Endodermal cell (in vitro differentiated cells): ENCODE measurements at regions not wholly inside any gene's neighbourhood (a gene's known extent, or its start where the extent isn't known, plus 50 kb on each side); places are given as distances from the start of the nearest gene placed in this dataset.

ENCODE experiments used
- DNase-seq: peaks from one replicate; pipeline ENCODE4 v3.0.0-alpha.2; 2017
- H3K27ac ChIP-seq: 2 replicates; pipeline ENCODE4 v1.5.1; 2013; ENCODE audit warnings: mild to moderate bottlenecking, low read depth, low read length, moderate library complexity
- H3K27me3 ChIP-seq: 2 replicates; pipeline ENCODE4 v1.6.1; 2013; ENCODE audit warnings: mild to moderate bottlenecking, low read length, moderate library complexity; ENCODE audit not compliant: insufficient read depth, control insufficient read depth, poor library complexity, severe bottlenecking
- H3K36me3 ChIP-seq: 2 replicates; pipeline ENCODE4 v1.7.0; 2013; ENCODE audit warnings: mild to moderate bottlenecking, low read length, moderate library complexity; ENCODE audit not compliant: control insufficient read depth, insufficient read depth
- H3K4me1 ChIP-seq: one replicate; pipeline ENCODE4 v1.7.0; 2013; ENCODE audit warnings: low read length; ENCODE audit not compliant: control insufficient read depth, insufficient read depth
- H3K4me3 ChIP-seq: 2 replicates; pipeline ENCODE4 v1.5.1; 2013; ENCODE audit warnings: mild to moderate bottlenecking, low read length, moderate library complexity
- H3K9ac ChIP-seq: 2 replicates; pipeline ENCODE4 v1.6.1; 2013; ENCODE audit warnings: mild to moderate bottlenecking, low read length, moderate library complexity; ENCODE audit not compliant: poor library complexity, severe bottlenecking; ENCODE audit errors: extremely low read depth
- H3K9me3 ChIP-seq: 2 replicates; pipeline ENCODE4 v1.6.1; 2013; ENCODE audit warnings: mild to moderate bottlenecking, low read length, moderate library complexity; ENCODE audit not compliant: control insufficient read depth
- H3K27ac Mint-ChIP-seq: 2 replicates; pipeline ENCODE4 v1.8.0; 2020; ENCODE audit warnings: mixed read lengths
- H3K27me3 Mint-ChIP-seq: 2 replicates; pipeline ENCODE4 v1.8.0; 2021; ENCODE audit warnings: mild to moderate bottlenecking, mixed read lengths; ENCODE audit not compliant: insufficient read depth
- H3K36me3 Mint-ChIP-seq: 2 replicates; pipeline ENCODE4 v1.8.0; 2020; ENCODE audit warnings: low read depth, mixed read lengths
- H3K4me1 Mint-ChIP-seq: 2 replicates; pipeline ENCODE4 v1.8.0; 2020; ENCODE audit warnings: mixed read lengths
- H3K4me3 Mint-ChIP-seq: 2 replicates; pipeline ENCODE4 v1.8.0; 2020; ENCODE audit warnings: mild to moderate bottlenecking, moderate library complexity, mixed read lengths
- H3K9me3 Mint-ChIP-seq: 2 replicates; pipeline ENCODE4 v1.8.0; 2020; ENCODE audit warnings: mild to moderate bottlenecking, mixed read lengths
- WGBS, 2 experiments: methylation state at CpG; one replicate each; pipeline versions ENCODE4 v1.1.5 to v1.1.7; 2013; ENCODE audit warnings: missing lambda C conversion rate in 2 of 2, mixed read lengths in 1 of 2; ENCODE audit not compliant: insufficient coverage in 1 of 2, insufficient read length in 1 of 2; 5-methylcytosine and 5-hydroxymethylcytosine counted together
- TF ChIP-seq, protein P1 (sequence below): fragments of 200-600 bp; sonication (generic); conservative IDR thresholded peaks from 2 replicates; pipeline ENCODE4 v1.5.0; 2021; ENCODE audit warnings: antibody characterized with exemption, mild to moderate bottlenecking

GRCh38 chr6:134549854-134550253 lies 231.9 kb upstream of the SGK1 start:
- Mint-ChIP-seq H3K9me3 (no peaks in the 10 kb centered on the region), H3K4me3 (no peak overlapping the region), H3K36me3 (no peaks in the 10 kb centered on the region), H3K27me3 (no peaks in the 10 kb centered on the region), H3K4me1 (peaks cover 5% of the 10 kb centered on the region), H3K27ac (no peak overlapping the region)
- Histone ChIP-seq H3K9me3 (no peaks in the 10 kb centered on the region), H3K27ac (no peak overlapping the region), H3K36me3 (no peaks in the 10 kb centered on the region), H3K27me3 (no peaks in the 10 kb centered on the region), H3K4me1 (no peaks in the 10 kb centered on the region), H3K4me3 (no peak overlapping the region), H3K9ac (no peak overlapping the region)
- DNase-seq: no peak
- TF ChIP-seq, protein P1, sequence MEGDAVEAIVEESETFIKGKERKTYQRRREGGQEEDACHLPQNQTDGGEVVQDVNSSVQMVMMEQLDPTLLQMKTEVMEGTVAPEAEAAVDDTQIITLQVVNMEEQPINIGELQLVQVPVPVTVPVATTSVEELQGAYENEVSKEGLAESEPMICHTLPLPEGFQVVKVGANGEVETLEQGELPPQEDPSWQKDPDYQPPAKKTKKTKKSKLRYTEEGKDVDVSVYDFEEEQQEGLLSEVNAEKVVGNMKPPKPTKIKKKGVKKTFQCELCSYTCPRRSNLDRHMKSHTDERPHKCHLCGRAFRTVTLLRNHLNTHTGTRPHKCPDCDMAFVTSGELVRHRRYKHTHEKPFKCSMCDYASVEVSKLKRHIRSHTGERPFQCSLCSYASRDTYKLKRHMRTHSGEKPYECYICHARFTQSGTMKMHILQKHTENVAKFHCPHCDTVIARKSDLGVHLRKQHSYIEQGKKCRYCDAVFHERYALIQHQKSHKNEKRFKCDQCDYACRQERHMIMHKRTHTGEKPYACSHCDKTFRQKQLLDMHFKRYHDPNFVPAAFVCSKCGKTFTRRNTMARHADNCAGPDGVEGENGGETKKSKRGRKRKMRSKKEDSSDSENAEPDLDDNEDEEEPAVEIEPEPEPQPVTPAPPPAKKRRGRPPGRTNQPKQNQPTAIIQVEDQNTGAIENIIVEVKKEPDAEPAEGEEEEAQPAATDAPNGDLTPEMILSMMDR: no peak

DNA sequence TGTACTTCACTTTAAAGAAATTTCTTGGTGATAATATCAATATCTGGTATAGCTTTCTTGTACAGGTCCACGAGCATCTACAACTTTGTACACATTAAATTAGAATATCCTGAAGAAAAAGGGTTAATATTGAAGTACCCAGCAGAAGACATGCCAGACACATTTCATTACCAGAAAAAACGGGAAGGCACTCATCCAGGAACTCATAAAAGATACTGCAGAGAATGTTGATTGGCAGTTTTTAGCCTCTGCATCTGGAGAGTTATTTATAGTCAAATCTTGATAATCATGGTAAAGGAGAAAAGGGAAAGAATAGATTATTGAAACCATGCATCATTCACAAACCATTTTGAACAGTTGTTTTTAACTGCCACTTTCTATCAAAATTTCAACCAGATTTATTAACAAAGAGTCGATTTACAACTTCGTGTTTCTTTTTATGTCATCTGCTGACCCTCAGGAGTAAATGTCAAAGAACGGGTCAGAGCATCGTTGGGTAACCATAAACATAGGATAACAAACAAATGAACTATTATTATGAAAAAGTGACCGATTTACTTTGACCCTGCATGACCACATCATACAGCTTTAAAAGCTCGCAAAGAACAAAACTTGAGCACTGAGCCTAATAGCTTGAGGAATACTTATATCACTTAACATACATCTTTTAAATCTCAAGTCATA lies 229.2 kb upstream of the SGK1 start:
- Histone ChIP-seq H3K9me3 (no peaks in the 10 kb centered on the region), H3K27me3 (no peaks in the 10 kb centered on the region), H3K4me3 (no peak overlapping the region), H3K4me1 (no peaks in the 10 kb centered on the region), H3K9ac (no peak overlapping the region), H3K36me3 (no peaks in the 10 kb centered on the region), H3K27ac (no peak overlapping the region)
- Mint-ChIP-seq H3K4me3 (no peak overlapping the region), H3K9me3 (no peaks in the 10 kb centered on the region), H3K27ac (no peak overlapping the region), H3K36me3 (no peaks in the 10 kb centered on the region), H3K4me1 (peaks cover 5% of the 10 kb centered on the region), H3K27me3 (no peaks in the 10 kb centered on the region)
- DNase-seq: no peak
- 91 to 92% methylated on average over 4 to 7 of the region's 8 CpGs for WGBS, 2 experiments
- TF ChIP-seq, protein P1: no peak

- Mint-ChIP-seq H3K4me1 (no peaks in the 10 kb centered on the region), H3K4me3 (no peak overlapping the region), H3K9me3 (no peaks in the 10 kb centered on the region), H3K36me3 (no peaks in the 10 kb centered on the region), H3K27me3 (no peaks in the 10 kb centered on the region), H3K27ac (no peak overlapping the region)
- no peak overlapping the region for H3K27ac ChIP-seq
- H3K9me3 ChIP-seq: no peaks in the 10 kb centered on the region
- 75 to 91% methylated on average over 1 to 2 of the region's 2 CpGs for WGBS, 2 experiments
- TF ChIP-seq, protein P1: no peak
- H3K9ac ChIP-seq: no peak overlapping the region
- DNase-seq: no peak
- no peaks in the 10 kb centered on the region for H3K27me3 ChIP-seq
- H3K4me1 ChIP-seq: no peaks in the 10 kb centered on the region
- no peak overlapping the region for H3K4me3 ChIP-seq
- H3K36me3 ChIP-seq: no peaks in the 10 kb centered on the region
Observed at GRCh38 chr6:134544737-134545136, 226.8 kb upstream of the SGK1 start.
